ENCODE measurements at regions not wholly inside any gene's neighbourhood (a gene's known extent, or its start where the extent isn't known, plus 50 kb on each side); places are given as distances from the start of the nearest gene placed in this dataset.

DNA sequence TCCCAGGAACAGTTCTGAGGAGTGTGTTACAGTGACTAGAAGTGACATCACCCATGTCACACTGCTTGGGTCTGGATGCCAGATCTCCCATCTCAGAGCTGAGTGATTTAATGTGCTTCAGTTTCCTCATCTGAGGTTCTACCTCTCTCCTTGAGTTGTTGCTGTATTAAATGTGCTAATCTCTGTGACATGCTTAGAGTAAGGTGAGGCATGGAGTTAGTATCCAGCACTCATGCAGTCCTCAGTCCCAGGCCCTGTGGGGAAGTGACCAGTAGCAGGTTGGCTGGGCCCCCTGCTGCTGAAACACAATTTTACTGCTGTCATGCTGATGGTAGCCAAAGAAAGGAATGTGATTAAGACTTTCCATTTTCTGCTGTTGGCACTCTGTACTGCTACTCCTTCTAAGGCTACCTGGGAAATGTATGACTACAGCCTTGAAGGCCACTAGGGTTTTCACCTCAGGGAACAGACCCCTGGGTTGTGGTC is 639.6 kb downstream of the MID1IP1 start:
- Histone ChIP-seq H3K4me1 (ENCODE audit: control insufficient read depth, low read length) (no peaks in the 10 kb centered on the region), H4K20me1 (ENCODE audit: control insufficient read depth, insufficient read depth, low read depth, low read length) (no peaks in the 10 kb centered on the region), H3K36me3 (ENCODE audit: control insufficient read depth, low read length) (no peaks in the 10 kb centered on the region), H3K9me2 (replicated peaks; ENCODE audit: control insufficient read depth, low read length) (no peaks in the 10 kb centered on the region), H3K9me3 (ENCODE audit: control insufficient read depth, insufficient read depth, low read length) (no peaks in the 10 kb centered on the region), H3K4me2 (ENCODE audit: low read length) (no peak overlapping the region), H3K79me2 (ENCODE audit: control insufficient read depth, low read length) (no peaks in the 10 kb centered on the region), H3K27ac (ENCODE audit: low read depth, low read length) (no peak overlapping the region), H3K27me3 (ENCODE audit: control insufficient read depth, low read length) (no peaks in the 10 kb centered on the region), H3K4me3 (ENCODE audit: low read length) (no peak overlapping the region), H3F3A (ENCODE audit: control insufficient read depth, insufficient read depth) (no peaks in the 10 kb centered on the region)
- TF ChIP-seq, protein P1, sequence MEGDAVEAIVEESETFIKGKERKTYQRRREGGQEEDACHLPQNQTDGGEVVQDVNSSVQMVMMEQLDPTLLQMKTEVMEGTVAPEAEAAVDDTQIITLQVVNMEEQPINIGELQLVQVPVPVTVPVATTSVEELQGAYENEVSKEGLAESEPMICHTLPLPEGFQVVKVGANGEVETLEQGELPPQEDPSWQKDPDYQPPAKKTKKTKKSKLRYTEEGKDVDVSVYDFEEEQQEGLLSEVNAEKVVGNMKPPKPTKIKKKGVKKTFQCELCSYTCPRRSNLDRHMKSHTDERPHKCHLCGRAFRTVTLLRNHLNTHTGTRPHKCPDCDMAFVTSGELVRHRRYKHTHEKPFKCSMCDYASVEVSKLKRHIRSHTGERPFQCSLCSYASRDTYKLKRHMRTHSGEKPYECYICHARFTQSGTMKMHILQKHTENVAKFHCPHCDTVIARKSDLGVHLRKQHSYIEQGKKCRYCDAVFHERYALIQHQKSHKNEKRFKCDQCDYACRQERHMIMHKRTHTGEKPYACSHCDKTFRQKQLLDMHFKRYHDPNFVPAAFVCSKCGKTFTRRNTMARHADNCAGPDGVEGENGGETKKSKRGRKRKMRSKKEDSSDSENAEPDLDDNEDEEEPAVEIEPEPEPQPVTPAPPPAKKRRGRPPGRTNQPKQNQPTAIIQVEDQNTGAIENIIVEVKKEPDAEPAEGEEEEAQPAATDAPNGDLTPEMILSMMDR (IDR thresholded peaks at IDR 0.05; ENCODE audit: low read depth, low read length, poor library complexity, severe bottlenecking), result no peak
- TF ChIP-seq EZH2phosphoT487 (IDR thresholded peaks at IDR 0.05; ENCODE audit: borderline replicate concordance, low read length), result no peak

DNA sequence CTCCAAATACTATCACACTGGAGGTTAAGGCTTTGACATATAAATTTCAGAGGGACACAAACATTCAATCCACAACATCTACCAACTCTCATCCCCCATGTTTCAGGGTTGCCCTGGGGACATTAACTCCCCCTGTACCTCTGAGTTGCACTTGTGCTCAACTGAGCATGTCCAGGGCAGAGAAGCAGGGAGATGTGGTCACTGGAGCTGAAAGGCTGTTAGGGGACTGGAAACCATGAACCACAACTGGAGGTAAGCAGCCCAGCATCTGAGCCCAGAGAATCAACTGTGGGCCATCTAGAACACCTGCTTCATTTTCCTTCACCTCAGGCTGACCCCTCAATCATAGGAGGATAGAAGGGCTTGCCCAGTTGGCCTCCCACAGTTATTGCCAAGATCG is 641.1 kb downstream of the MID1IP1 start:
- no peaks in the 10 kb centered on the region for H3K9me3 ChIP-seq (ENCODE audit: control insufficient read depth, insufficient read depth, low read length)
- TF ChIP-seq, protein P1 (IDR thresholded peaks at IDR 0.05; ENCODE audit: low read depth, low read length, poor library complexity, severe bottlenecking), result no peak
- H3K9me2 ChIP-seq (replicated peaks; ENCODE audit: control insufficient read depth, low read length), result no peaks in the 10 kb centered on the region
- no peaks in the 10 kb centered on the region for H4K20me1 ChIP-seq (ENCODE audit: control insufficient read depth, insufficient read depth, low read depth, low read length)
- no peak overlapping the region for H3K4me3 ChIP-seq (ENCODE audit: low read length)
- no peaks in the 10 kb centered on the region for H3K4me1 ChIP-seq (ENCODE audit: control insufficient read depth, low read length)
- H3K27me3 ChIP-seq (ENCODE audit: control insufficient read depth, low read length), result no peaks in the 10 kb centered on the region
- H3K36me3 ChIP-seq (ENCODE audit: control insufficient read depth, low read length), result no peaks in the 10 kb centered on the region
- H3F3A ChIP-seq (ENCODE audit: control insufficient read depth, insufficient read depth), result no peaks in the 10 kb centered on the region
- H3K27ac ChIP-seq (ENCODE audit: low read depth, low read length), result no peak overlapping the region
- no peak overlapping the region for H3K4me2 ChIP-seq (ENCODE audit: low read length)
- H3K79me2 ChIP-seq (ENCODE audit: control insufficient read depth, low read length), result no peaks in the 10 kb centered on the region

DNA sequence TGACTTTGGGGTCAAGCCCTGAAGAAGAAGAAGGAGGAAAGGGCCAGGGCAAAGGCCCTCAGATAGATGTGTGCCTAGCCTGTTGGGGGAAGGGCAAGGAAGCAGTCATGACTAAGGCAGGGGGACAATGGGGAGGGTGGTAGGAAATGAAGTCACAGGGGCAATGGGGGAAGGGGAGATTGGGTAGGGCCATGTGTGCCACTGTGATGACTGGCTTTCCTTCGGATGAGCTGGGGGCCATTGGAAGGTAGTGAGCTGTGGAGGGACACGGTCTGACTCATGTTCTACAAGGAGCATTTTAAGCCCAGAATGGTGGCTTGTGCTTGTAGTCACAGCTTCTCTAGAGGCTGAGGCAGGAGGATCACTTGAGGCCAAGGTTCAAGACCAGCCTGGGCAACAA is 642.0 kb downstream of the MID1IP1 start:
- H3K9me3 ChIP-seq (ENCODE audit: control insufficient read depth, insufficient read depth, low read length), result no peaks in the 10 kb centered on the region

More for the DNA sequence above, 642.0 kb downstream of the MID1IP1 start:
- no peaks in the 10 kb centered on the region for H3K27me3 ChIP-seq (ENCODE audit: control insufficient read depth, low read length)
- H3K36me3 ChIP-seq (ENCODE audit: control insufficient read depth, low read length), result no peaks in the 10 kb centered on the region
- H3K27ac ChIP-seq (ENCODE audit: low read depth, low read length), result no peak overlapping the region
- H3K9me2 ChIP-seq (replicated peaks; ENCODE audit: control insufficient read depth, low read length), result no peaks in the 10 kb centered on the region
- no peak for TF ChIP-seq EZH2phosphoT487 (IDR thresholded peaks at IDR 0.05; ENCODE audit: borderline replicate concordance, low read length)
- TF ChIP-seq, protein P1 (IDR thresholded peaks at IDR 0.05; ENCODE audit: low read depth, low read length, poor library complexity, severe bottlenecking), result no peak
- H3F3A ChIP-seq (ENCODE audit: control insufficient read depth, insufficient read depth), result no peaks in the 10 kb centered on the region
- no peak overlapping the region for H3K4me3 ChIP-seq (ENCODE audit: low read length)
- no peaks in the 10 kb centered on the region for H3K4me1 ChIP-seq (ENCODE audit: control insufficient read depth, low read length)
- H3K79me2 ChIP-seq (ENCODE audit: control insufficient read depth, low read length), result no peaks in the 10 kb centered on the region
- no peak overlapping the region for H3K4me2 ChIP-seq (ENCODE audit: low read length)
- no peaks in the 10 kb centered on the region for H4K20me1 ChIP-seq (ENCODE audit: control insufficient read depth, insufficient read depth, low read depth, low read length)

Data from DOHH2 (cell line).